HEK293 (cell line): ENCODE measurements at regions not wholly inside any gene's neighbourhood (a gene's known extent, or its start where the extent isn't known, plus 50 kb on each side); places are given as distances from the start of the nearest gene placed in this dataset.

ENCODE experiments used
- CTCF ChIA-PET: fragments of 350-600 bp; formaldehyde crosslinking; extraction: SDS; loops from one replicate; lab custom pipeline; 2021; ENCODE audit warnings: antibody characterized with exemption; lab: Yijun Ruan, JAX
- POLR2A ChIA-PET: fragments of 300-600 bp; formaldehyde crosslinking; extraction: SDS; loops from one replicate; lab custom pipeline; 2020; ENCODE audit warnings: antibody characterized with exemption, inconsistent platforms; lab: Yijun Ruan, JAX
- H3K27ac ChIP-seq: fragments of 200-500 bp; sonication (Bioruptor generic); 2 replicates; pipeline ENCODE4 v1.5.1; 2014; ENCODE audit warnings: low read depth, low read length, control low read depth, inconsistent platforms; ENCODE audit errors: extremely low read depth
- H3K36me3 ChIP-seq, 2 experiments: fragments of 200-500 bp in 1 of 2; sonication (Bioruptor generic) in 1 of 2; 1 replicate in 1 of 2; 2 replicates in 1 of 2; pipeline ENCODE4 v1.5.1; 2014 to 2017; ENCODE audit warnings: inconsistent platforms in 2 of 2, low read length in 2 of 2; ENCODE audit not compliant: control insufficient read depth in 2 of 2, insufficient read depth in 1 of 2
- H3K4me1 ChIP-seq: fragments of 200-500 bp; sonication (Bioruptor generic); 2 replicates; pipeline ENCODE4 v1.5.1; 2014; ENCODE audit warnings: mild to moderate bottlenecking, low read length, inconsistent platforms; ENCODE audit not compliant: control insufficient read depth, insufficient read depth
- H3K4me3 ChIP-seq: 2 replicates; pipeline ENCODE4 v1.5.1; 2011; ENCODE audit warnings: low read depth, mild to moderate bottlenecking, control low read depth, low read length, moderate library complexity
- H3K9me3 ChIP-seq: fragments of 200-500 bp; sonication (Bioruptor generic); 2 replicates; pipeline ENCODE4 v1.5.1; 2014; ENCODE audit warnings: low read depth, low read length, inconsistent platforms; ENCODE audit not compliant: control insufficient read depth, insufficient read depth
- ELK4 ChIP-seq: IDR thresholded peaks from 2 replicates; pipeline ENCODE4 v1.6.1; 2011; ENCODE audit warnings: mild to moderate bottlenecking, low read depth, low read length, borderline replicate concordance
- GLI2 ChIP-seq: fragments of 450-650 bp; formaldehyde crosslinking; IDR thresholded peaks from 2 replicates; pipeline ENCODE4; 2017; ENCODE audit warnings: missing biosample characterization, missing genetic modification characterization, low read depth, borderline replicate concordance
- GLI4 ChIP-seq: fragments of 450-650 bp; formaldehyde crosslinking; IDR thresholded peaks from 2 replicates; pipeline ENCODE4 v1.5.1; 2016; ENCODE audit warnings: missing biosample characterization, missing genetic modification characterization
- INSM2 ChIP-seq: fragments of 450-650 bp; formaldehyde crosslinking; IDR thresholded peaks from 2 replicates; pipeline ENCODE4 v1.5.1; 2016; ENCODE audit warnings: missing biosample characterization, missing genetic modification characterization
- KLF7 ChIP-seq: fragments of 450-650 bp; formaldehyde crosslinking; IDR thresholded peaks from 2 replicates; pipeline ENCODE4 v1.5.1; 2016; ENCODE audit warnings: missing biosample characterization, missing genetic modification characterization, borderline replicate concordance
- MYNN ChIP-seq: fragments of 450-650 bp; formaldehyde crosslinking; IDR thresholded peaks from 2 replicates; pipeline ENCODE4 v1.5.1; 2016; ENCODE audit warnings: missing biosample characterization, missing genetic modification characterization, borderline replicate concordance
- SCRT1 ChIP-seq: fragments of 450-650 bp; formaldehyde crosslinking; IDR thresholded peaks from 2 replicates; pipeline ENCODE4 v1.5.1; 2016; ENCODE audit warnings: missing biosample characterization, missing genetic modification characterization, borderline replicate concordance
- ZBTB49 ChIP-seq: fragments of 450-650 bp; formaldehyde crosslinking; IDR thresholded peaks from 2 replicates; pipeline ENCODE4 v1.5.1; 2016; ENCODE audit warnings: missing biosample characterization, missing genetic modification characterization, low read depth
- ZEB2 ChIP-seq: fragments of 450-650 bp; formaldehyde crosslinking; IDR thresholded peaks from 2 replicates; pipeline ENCODE4 v1.5.1; 2016; ENCODE audit warnings: missing biosample characterization, missing genetic modification characterization
- ZFP41 ChIP-seq: fragments of 450-650 bp; formaldehyde crosslinking; IDR thresholded peaks from 2 replicates; pipeline ENCODE4 v1.5.1; 2016; ENCODE audit warnings: missing biosample characterization, missing genetic modification characterization, borderline replicate concordance
- ZFP69B ChIP-seq: fragments of 450-650 bp; formaldehyde crosslinking; IDR thresholded peaks from 2 replicates; pipeline ENCODE4 v1.5.1; 2016; ENCODE audit warnings: missing biosample characterization, missing genetic modification characterization
- ZNF157 ChIP-seq: fragments of 450-650 bp; formaldehyde crosslinking; IDR thresholded peaks from 2 replicates; pipeline ENCODE4 v1.5.1; 2016; ENCODE audit warnings: missing biosample characterization, missing genetic modification characterization
- ZNF274 ChIP-seq, 2 experiments: fragments of 200-500 bp in 1 of 2; fragments of 450-650 bp in 1 of 2; sonication (Bioruptor generic) in 1 of 2; formaldehyde crosslinking in 1 of 2; IDR thresholded peaks; 2 replicates each; pipeline versions ENCODE4 v1.5.1 to v1.6.1; 2014 to 2016; ENCODE audit warnings: borderline replicate concordance in 1 of 2, inconsistent platforms in 1 of 2, low read length in 1 of 2, missing biosample characterization in 1 of 2, missing genetic modification characterization in 1 of 2
- ZNF280C ChIP-seq: fragments of 450-650 bp; formaldehyde crosslinking; IDR thresholded peaks from 2 replicates; pipeline ENCODE4 v1.5.1; 2016; ENCODE audit warnings: missing biosample characterization, missing genetic modification characterization
- ZNF311 ChIP-seq: fragments of 450-650 bp; formaldehyde crosslinking; IDR thresholded peaks from 2 replicates; pipeline ENCODE4 v1.5.1; 2017; ENCODE audit warnings: missing biosample characterization, missing genetic modification characterization, borderline replicate concordance
- ZNF544 ChIP-seq: fragments of 450-650 bp; formaldehyde crosslinking; IDR thresholded peaks from 2 replicates; pipeline ENCODE4 v1.5.0; 2017; ENCODE audit warnings: missing biosample characterization, missing genetic modification characterization
- ZNF585B ChIP-seq: fragments of 450-650 bp; formaldehyde crosslinking; IDR thresholded peaks from 2 replicates; pipeline ENCODE4 v1.5.1; 2016; ENCODE audit warnings: missing biosample characterization, missing genetic modification characterization
- ZNF621 ChIP-seq: fragments of 450-650 bp; formaldehyde crosslinking; IDR thresholded peaks from 2 replicates; pipeline ENCODE4 v1.5.1; 2017; ENCODE audit warnings: missing biosample characterization, missing genetic modification characterization
- ZNF626 ChIP-seq: fragments of 450-650 bp; sonication (Bioruptor Pico); formaldehyde crosslinking; IDR thresholded peaks from 2 replicates; pipeline ENCODE4 v1.5.1; 2018; ENCODE audit warnings: missing biosample characterization, missing genetic modification characterization, inconsistent platforms
- ZNF785 ChIP-seq: fragments of 450-650 bp; formaldehyde crosslinking; IDR thresholded peaks from 2 replicates; pipeline ENCODE4 v1.5.1; 2016; ENCODE audit warnings: missing biosample characterization, missing genetic modification characterization
- ZSCAN16 ChIP-seq: fragments of 450-650 bp; formaldehyde crosslinking; IDR thresholded peaks from 2 replicates; pipeline ENCODE4 v1.5.1; 2016; ENCODE audit warnings: missing biosample characterization, missing genetic modification characterization
- ZSCAN18 ChIP-seq: fragments of 450-650 bp; formaldehyde crosslinking; IDR thresholded peaks from 2 replicates; pipeline ENCODE4 v1.5.1; 2016; ENCODE audit warnings: missing biosample characterization, missing genetic modification characterization

GRCh38 chr6:164216368-164216767 lies 801.9 kb downstream of the QKI start (continued):
- no peak for TF ChIP-seq ZNF280C (tag by site-specific recombination)
- TF ChIP-seq ZNF585B (tag by site-specific recombination), result no peak
- TF ChIP-seq, all 188 proteins: peak for 0

- Histone ChIP-seq H3K36me3 (no peaks in the 10 kb centered on the region), H3K4me3 (no peak overlapping the region)
- CTCF ChIA-PET, result no interaction called here
These were observed 799.5 kb downstream of the QKI start for GRCh38 chr6:164214066-164214465.

More at GRCh38 chr6:164214066-164214465, 799.5 kb downstream of the QKI start:
- Histone ChIP-seq H3K9me3 (no peaks in the 10 kb centered on the region), H3K27ac (no peak overlapping the region), H3K4me1 (no peaks in the 10 kb centered on the region)
- no peak for TF ChIP-seq INSM2 (tag by site-specific recombination)
- no peak for TF ChIP-seq SCRT1 (tag by site-specific recombination)
- no peak for TF ChIP-seq ELK4
- TF ChIP-seq GLI4 (tag by site-specific recombination), result no peak
- TF ChIP-seq ZBTB49 (tag by site-specific recombination), result no peak
- no peak for TF ChIP-seq ZNF626 (tag by site-specific recombination)
- TF ChIP-seq ZNF621 (tag by site-specific recombination), result no peak
- TF ChIP-seq ZNF785 (tag by site-specific recombination), result no peak
- TF ChIP-seq ZNF157 (tag by site-specific recombination), result no peak
- no peak for TF ChIP-seq ZSCAN18 (tag by site-specific recombination)
- TF ChIP-seq ZSCAN16 (tag by site-specific recombination), result no peak
- no peak for TF ChIP-seq ZFP41
- no peak for TF ChIP-seq ZNF544 (tag by site-specific recombination)
- TF ChIP-seq GLI2, result no peak
- TF ChIP-seq ZEB2 (tag by site-specific recombination), result no peak
- no peak for TF ChIP-seq KLF7 (tag by site-specific recombination)
- TF ChIP-seq ZNF311 (tag by site-specific recombination), result no peak
- TF ChIP-seq ZNF274 (IDR thresholded peaks at IDR 0.05; ENCODE audit: low read length), result no peak
- TF ChIP-seq ZNF274 (tag by site-specific recombination; IDR thresholded peaks at IDR 0.05; ENCODE audit: borderline replicate concordance), result no peak
- TF ChIP-seq MYNN (tag by site-specific recombination), result no peak
- TF ChIP-seq ZFP69B (tag by site-specific recombination), result no peak
- POLR2A ChIA-PET, result no interaction called here
